Ascending aorta (tissue), 2 donors: ENCODE measurements at regions not wholly inside any gene's neighbourhood (a gene's known extent, or its start where the extent isn't known, plus 50 kb on each side); places are given as distances from the start of the nearest gene placed in this dataset.

Experiments
- DNase-seq, 2 donors: peaks; one replicate each; pipeline ENCODE4 v3.0.0-alpha.2; 2019; ENCODE audit warnings: low spot score in 2 of 2
- H3K27ac ChIP-seq, 2 donors: fragments of 200-600 bp; sonication (generic); one replicate each; pipeline ENCODE4 v1.5.1; 2016 to 2017; ENCODE audit warnings: mild to moderate bottlenecking in 1 of 2
- H3K27me3 ChIP-seq: fragments of 200-600 bp; sonication (generic); one replicate; pipeline ENCODE4 v1.5.1; 2017
- H3K36me3 ChIP-seq, 2 donors: fragments of 200-600 bp; sonication (generic); one replicate each; pipeline ENCODE4 v1.5.1; 2016
- H3K4me1 ChIP-seq, 2 donors: fragments of 200-600 bp; sonication (generic); one replicate each; pipeline ENCODE4 v1.5.1; 2016 to 2017; ENCODE audit warnings: mild to moderate bottlenecking in 1 of 2
- H3K4me3 ChIP-seq, 2 donors: fragments of 200-600 bp; sonication (generic); one replicate each; pipeline ENCODE4 v1.5.1; 2016 to 2017; ENCODE audit warnings: mild to moderate bottlenecking in 1 of 2
- H3K9me3 ChIP-seq, 2 donors: fragments of 200-600 bp; sonication (generic); one replicate each; pipeline ENCODE4 v1.5.1; 2016
- CTCF ChIP-seq, 3 experiments: fragments of 200-600 bp in 2 of 3; fragments of 450-650 bp in 1 of 3; sonication (generic) in 2 of 3; IDR thresholded peaks; one replicate each; pipeline ENCODE4 v1.5.1; 2016 to 2019; ENCODE audit warnings: antibody characterized with exemption in 3 of 3, mild to moderate bottlenecking in 1 of 3, moderate library complexity in 1 of 3
- intact Hi-C: fragments of 100-400 bp; cut with DNase I; formaldehyde crosslinking; loops from one replicate; pipeline ENCODE4 v1.15.1; 2023

- Histone ChIP-seq H3K9me3 (no peaks in the 10 kb centered on the region), H3K27me3 (no peaks in the 10 kb centered on the region), H3K4me3 (no peak overlapping the region), H3K27ac (no peak overlapping the region), H3K4me1 (no peaks in the 10 kb centered on the region), H3K36me3 (no peaks in the 10 kb centered on the region)
- no peak for DNase-seq
- intact Hi-C loops = no loop called here
- no peak for TF ChIP-seq CTCF (IDR thresholded peaks at IDR 0.05)
Observed at GRCh38 chr11:119793335-119793984, 64.5 kb upstream of the NECTIN1 start.

GRCh38 chr11:119791701-119792151, 62.7 kb upstream of the NECTIN1 start:
- intact Hi-C loops = no loop called here
- no peak for TF ChIP-seq CTCF (IDR thresholded peaks at IDR 0.05)
- no peak overlapping the region for H3K27ac ChIP-seq
- no peaks in the 10 kb centered on the region for H3K36me3 ChIP-seq
- H3K9me3 ChIP-seq = no peaks in the 10 kb centered on the region
- DNase-seq = no peak
- no peak overlapping the region for H3K4me3 ChIP-seq
- H3K27me3 ChIP-seq = no peaks in the 10 kb centered on the region
- no peaks in the 10 kb centered on the region for H3K4me1 ChIP-seq

GRCh38 chr11:119791047-119791446, 62.0 kb upstream of the NECTIN1 start:
- DNase-seq = no peak
- Histone ChIP-seq H3K27ac (no peak overlapping the region), H3K4me1 (no peaks in the 10 kb centered on the region)

GRCh38 chr11:119790476-119790875, 61.5 kb upstream of the NECTIN1 start:
- H3K4me1 ChIP-seq = no peaks in the 10 kb centered on the region
- no peak overlapping the region for H3K4me3 ChIP-seq
- intact Hi-C loops = no loop called here
- H3K36me3 ChIP-seq = no peaks in the 10 kb centered on the region
- H3K27me3 ChIP-seq = no peaks in the 10 kb centered on the region
- H3K27ac ChIP-seq = no peak overlapping the region
- no peaks in the 10 kb centered on the region for H3K9me3 ChIP-seq
- TF ChIP-seq CTCF (IDR thresholded peaks at IDR 0.05) = no peak
- DNase-seq = no peak

More at GRCh38 chr11:119791047-119791446, 62.0 kb upstream of the NECTIN1 start:
- TF ChIP-seq CTCF (IDR thresholded peaks at IDR 0.05) = no peak
- intact Hi-C loops = no loop called here
- no peaks in the 10 kb centered on the region for H3K36me3 ChIP-seq
- no peaks in the 10 kb centered on the region for H3K27me3 ChIP-seq
- H3K4me3 ChIP-seq = no peak overlapping the region
- H3K9me3 ChIP-seq = no peaks in the 10 kb centered on the region

- no peak overlapping the region for H3K27ac ChIP-seq
Observed at GRCh38 chr11:119789766-119790407, 60.9 kb upstream of the NECTIN1 start.

More at GRCh38 chr11:119789766-119790407, 60.9 kb upstream of the NECTIN1 start:
- no peak for TF ChIP-seq CTCF (IDR thresholded peaks at IDR 0.05)
- Histone ChIP-seq H3K9me3 (no peaks in the 10 kb centered on the region), H3K4me3 (no peak overlapping the region), H3K4me1 (no peaks in the 10 kb centered on the region), H3K27me3 (no peaks in the 10 kb centered on the region), H3K36me3 (no peaks in the 10 kb centered on the region)
- DNase-seq = no peak
- intact Hi-C loops = no loop called here
